Activated B cell treated with CpG ODN at 0.5 μM for 24 hours (primary cell): ENCODE measurements at regions not wholly inside any gene's neighbourhood (a gene's known extent, or its start where the extent isn't known, plus 50 kb on each side); places are given as distances from the start of the nearest gene placed in this dataset.

Experiments used
- ATAC-seq: fragments of 200-7000 bp; cut with Tn5 transposase; one replicate; pipeline ENCODE4 v1.10.0; 2021; ENCODE audit warnings: low read depth, mild to moderate bottlenecking, moderate library complexity
- CTCF ChIA-PET: fragments of 350-600 bp; sonication (Branson Sonifier 250); formaldehyde crosslinking; loops from one replicate; lab custom pipeline; 2021; ENCODE audit warnings: antibody characterized with exemption; lab: Charles Lee
- POLR2A ChIA-PET: fragments of 350-600 bp; sonication (Branson Sonifier 250); formaldehyde crosslinking; loops from one replicate; lab custom pipeline; 2021; ENCODE audit warnings: antibody characterized with exemption; lab: Charles Lee
- DNase-seq: peaks from one replicate; pipeline ENCODE4 v3.0.0; 2022
- H3K27ac Mint-ChIP-seq: one replicate; pipeline ENCODE4 v1.8.0; 2020; ENCODE audit warnings: mixed read lengths
- H3K27me3 Mint-ChIP-seq: one replicate; pipeline ENCODE4 v1.8.0; 2021; ENCODE audit warnings: mixed read lengths
- H3K36me3 Mint-ChIP-seq: one replicate; pipeline ENCODE4 v1.8.0; 2021; ENCODE audit warnings: low read depth, mixed read lengths
- H3K4me1 Mint-ChIP-seq: one replicate; pipeline ENCODE4 v1.8.0; 2021; ENCODE audit warnings: mixed read lengths
- H3K4me3 Mint-ChIP-seq: one replicate; pipeline ENCODE4 v1.8.0; 2020; ENCODE audit warnings: mild to moderate bottlenecking, mixed read lengths
- H3K9me3 Mint-ChIP-seq: one replicate; pipeline ENCODE4 v1.8.0; 2020; ENCODE audit warnings: mixed read lengths
- intact Hi-C: fragments of 100-400 bp; cut with micrococcal nuclease; formaldehyde crosslinking; loops from one replicate; pipeline ENCODE4 v1.15.1; 2024
- TF ChIP-seq, protein P1 (sequence below): fragments of 200-600 bp; IDR thresholded peaks from one replicate; pipeline ENCODE4 v1.8.0; 2022; ENCODE audit warnings: antibody characterized with exemption, mild to moderate bottlenecking

DNA sequence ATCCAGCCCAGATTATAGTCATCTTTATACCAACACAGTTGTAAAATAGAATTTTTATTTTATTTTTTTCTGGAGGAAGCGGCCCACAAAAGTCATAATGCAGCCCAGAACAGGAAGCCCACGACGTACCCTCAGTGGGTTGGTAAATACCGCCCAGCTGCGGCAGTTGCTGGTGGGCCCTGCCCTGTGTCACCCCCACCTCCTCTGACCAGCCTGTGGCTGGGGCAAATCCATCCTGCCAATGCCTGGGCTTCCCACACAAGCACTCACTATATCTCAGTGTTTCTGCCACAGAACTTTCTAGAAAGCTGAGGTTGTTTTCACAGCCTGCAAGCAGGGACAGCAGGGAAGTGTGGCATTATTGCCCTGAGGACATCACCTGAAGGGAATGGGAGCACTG lies 171.4 kb upstream of the GSC start:
- Mint-ChIP-seq H3K4me3 (no peak overlapping the region), H3K27ac (no peak overlapping the region), H3K36me3 (no peaks in the 10 kb centered on the region), H3K4me1 (no peaks in the 10 kb centered on the region), H3K27me3 (no peaks in the 10 kb centered on the region), H3K9me3 (no peaks in the 10 kb centered on the region)
- TF ChIP-seq, protein P1, sequence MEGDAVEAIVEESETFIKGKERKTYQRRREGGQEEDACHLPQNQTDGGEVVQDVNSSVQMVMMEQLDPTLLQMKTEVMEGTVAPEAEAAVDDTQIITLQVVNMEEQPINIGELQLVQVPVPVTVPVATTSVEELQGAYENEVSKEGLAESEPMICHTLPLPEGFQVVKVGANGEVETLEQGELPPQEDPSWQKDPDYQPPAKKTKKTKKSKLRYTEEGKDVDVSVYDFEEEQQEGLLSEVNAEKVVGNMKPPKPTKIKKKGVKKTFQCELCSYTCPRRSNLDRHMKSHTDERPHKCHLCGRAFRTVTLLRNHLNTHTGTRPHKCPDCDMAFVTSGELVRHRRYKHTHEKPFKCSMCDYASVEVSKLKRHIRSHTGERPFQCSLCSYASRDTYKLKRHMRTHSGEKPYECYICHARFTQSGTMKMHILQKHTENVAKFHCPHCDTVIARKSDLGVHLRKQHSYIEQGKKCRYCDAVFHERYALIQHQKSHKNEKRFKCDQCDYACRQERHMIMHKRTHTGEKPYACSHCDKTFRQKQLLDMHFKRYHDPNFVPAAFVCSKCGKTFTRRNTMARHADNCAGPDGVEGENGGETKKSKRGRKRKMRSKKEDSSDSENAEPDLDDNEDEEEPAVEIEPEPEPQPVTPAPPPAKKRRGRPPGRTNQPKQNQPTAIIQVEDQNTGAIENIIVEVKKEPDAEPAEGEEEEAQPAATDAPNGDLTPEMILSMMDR: no peak
- ChIA-PET POLR2A (no interaction called here), CTCF (no interaction called here)
- intact Hi-C loops: no loop called here
- ATAC-seq (no peak), DNase-seq (no peak)

DNA sequence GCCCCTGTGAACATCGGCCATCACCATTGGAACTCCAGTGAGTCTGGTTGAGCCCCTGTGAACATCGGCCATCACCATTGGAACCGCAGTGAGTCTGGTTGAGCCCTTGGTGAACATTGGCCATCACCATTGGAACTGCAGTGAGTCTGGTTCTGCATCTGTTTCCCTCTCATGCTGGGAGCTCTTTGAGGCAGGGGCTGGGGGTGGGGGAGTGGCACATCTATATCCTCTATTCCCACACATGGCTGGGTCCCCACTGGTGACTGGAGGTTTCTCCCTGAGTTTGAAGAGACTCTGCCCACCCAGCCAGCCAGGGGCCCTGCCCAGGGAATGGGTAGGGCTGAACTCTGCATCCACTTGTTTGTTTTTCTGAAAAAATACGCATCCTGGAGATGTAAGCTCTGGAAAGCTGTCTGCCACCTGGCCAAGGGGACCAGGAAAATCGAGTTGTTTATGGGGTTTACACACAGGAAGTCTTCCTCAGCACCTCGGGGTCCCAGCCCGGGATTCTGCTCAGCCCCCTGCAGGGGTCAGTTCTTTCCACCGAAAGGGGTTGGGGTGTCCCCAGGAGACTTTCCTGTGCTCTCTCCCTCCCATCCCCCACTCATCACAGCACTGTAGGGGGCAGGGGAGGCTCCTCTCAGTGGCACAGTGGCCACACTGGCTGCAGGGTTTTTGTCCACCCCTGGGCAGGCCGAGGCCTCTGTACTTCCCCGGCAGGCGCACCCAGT lies 170.5 kb upstream of the GSC start:
- no peak overlapping the region for H3K27ac Mint-ChIP-seq
- ATAC-seq (no peak), DNase-seq (no peak)
- H3K36me3 Mint-ChIP-seq: no peaks in the 10 kb centered on the region
- ChIA-PET POLR2A (no interaction called here), CTCF (no interaction called here)
- TF ChIP-seq, protein P1: no peak
- no peaks in the 10 kb centered on the region for H3K9me3 Mint-ChIP-seq
- H3K4me1 Mint-ChIP-seq: no peaks in the 10 kb centered on the region
- no peaks in the 10 kb centered on the region for H3K27me3 Mint-ChIP-seq
- H3K4me3 Mint-ChIP-seq: no peak overlapping the region
- intact Hi-C loops: no loop called here

DNA sequence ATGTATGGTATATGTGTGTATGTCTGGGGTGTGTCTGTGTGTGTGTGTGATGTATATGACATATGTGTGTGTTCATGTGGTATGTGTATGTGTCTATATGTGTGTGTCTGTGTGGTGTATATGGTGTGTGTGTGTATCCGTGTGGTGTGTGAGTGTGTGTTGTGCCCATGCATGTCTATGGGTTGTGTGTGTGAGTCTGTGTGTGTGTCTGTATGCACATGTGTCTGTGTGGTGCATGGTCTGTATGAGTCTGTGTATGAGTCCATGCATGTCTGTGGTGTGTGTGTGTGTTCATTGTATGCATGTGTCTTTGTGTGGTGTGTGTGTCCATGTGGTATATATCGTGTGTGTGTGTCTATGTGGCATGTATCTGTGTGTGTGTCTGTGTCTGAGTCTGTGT lies 168.1 kb upstream of the GSC start:
- POLR2A ChIA-PET: no interaction called here

DNA sequence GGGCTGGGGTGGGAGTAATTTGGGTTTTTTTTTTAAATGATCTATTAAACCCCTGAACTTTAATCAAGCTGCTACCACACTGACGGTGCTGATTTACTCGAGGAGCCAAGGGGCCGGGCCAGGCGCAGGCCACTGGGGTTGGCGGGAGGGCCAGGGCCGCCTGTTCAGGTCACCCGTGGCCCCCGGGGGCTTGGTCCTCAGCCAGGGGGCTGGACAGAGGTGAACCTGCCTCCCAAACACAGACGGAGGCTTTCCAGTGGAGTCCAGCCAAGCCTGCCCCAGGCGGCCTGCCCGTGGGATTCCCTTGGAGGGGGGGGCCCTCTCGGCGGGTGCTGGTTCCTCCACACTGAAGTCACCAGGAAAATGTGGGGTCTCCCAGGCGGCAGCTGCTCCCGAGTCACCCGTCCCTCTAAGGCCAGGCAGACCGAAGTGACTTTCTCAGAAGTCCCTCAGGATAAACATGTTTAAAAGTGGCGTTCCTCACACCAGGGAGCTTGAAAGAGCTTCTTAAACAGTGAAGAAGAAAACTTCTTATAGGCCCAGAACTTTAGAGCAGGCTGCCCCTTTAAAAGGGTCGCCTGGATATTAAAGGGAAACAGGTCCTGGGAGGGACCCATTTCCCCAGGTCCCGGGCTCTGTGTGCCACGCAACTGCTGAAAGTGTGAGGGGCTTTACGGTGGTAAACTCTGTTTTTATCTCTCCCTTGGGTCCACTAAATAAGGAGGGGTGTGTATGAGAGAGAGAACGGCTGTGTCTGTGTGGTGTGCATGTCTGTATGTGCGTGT lies 167.2 kb upstream of the GSC start:
- ChIA-PET POLR2A (no interaction called here), CTCF (no interaction called here)
- no peaks in the 10 kb centered on the region for H3K9me3 Mint-ChIP-seq
- no peaks in the 10 kb centered on the region for H3K36me3 Mint-ChIP-seq
- H3K4me3 Mint-ChIP-seq: no peak overlapping the region
- intact Hi-C loops: no loop called here
- H3K27me3 Mint-ChIP-seq: no peaks in the 10 kb centered on the region
- H3K27ac Mint-ChIP-seq: no peak overlapping the region
- ATAC-seq (no peak), DNase-seq (no peak)
- TF ChIP-seq, protein P1: no peak
- no peaks in the 10 kb centered on the region for H3K4me1 Mint-ChIP-seq

More for the DNA sequence above, 168.1 kb upstream of the GSC start:
- intact Hi-C loops: no loop called here
- no peaks in the 10 kb centered on the region for H3K36me3 Mint-ChIP-seq
- TF ChIP-seq, protein P1: no peak
- ATAC-seq (no peak), DNase-seq (no peak)
- no peaks in the 10 kb centered on the region for H3K27me3 Mint-ChIP-seq
- no peaks in the 10 kb centered on the region for H3K4me1 Mint-ChIP-seq
- CTCF ChIA-PET: no interaction called here
- H3K27ac Mint-ChIP-seq: no peak overlapping the region
- no peaks in the 10 kb centered on the region for H3K9me3 Mint-ChIP-seq
- no peak overlapping the region for H3K4me3 Mint-ChIP-seq

DNA sequence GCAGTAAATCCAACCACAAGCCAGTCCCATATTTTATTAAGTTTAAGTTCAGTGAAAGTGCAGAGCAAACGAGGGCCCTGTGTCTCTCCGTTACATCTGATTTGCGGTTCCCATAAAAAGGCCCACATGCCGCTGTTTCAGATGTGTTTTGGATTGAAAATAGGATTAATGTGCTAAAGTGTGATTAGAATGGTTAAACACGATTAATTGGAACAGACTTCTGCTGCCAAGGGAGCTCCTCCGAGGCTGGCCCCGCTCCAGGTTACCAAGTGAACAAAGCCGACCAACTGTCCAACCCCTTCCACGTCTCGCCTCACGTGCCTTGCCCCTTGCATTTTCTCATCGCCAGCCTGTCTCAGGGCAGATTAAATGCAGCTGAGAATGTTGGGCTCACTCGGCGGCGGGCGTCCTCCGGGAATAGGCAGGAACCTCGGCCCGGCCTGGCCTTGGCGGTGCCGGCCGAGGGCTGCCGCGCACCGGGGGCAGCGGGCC lies 166.5 kb upstream of the GSC start:
- TF ChIP-seq, protein P1: no peak
- no peak for DNase-seq
- H3K9me3 Mint-ChIP-seq: no peaks in the 10 kb centered on the region
- H3K4me3 Mint-ChIP-seq: no peak overlapping the region
- intact Hi-C loops: no loop called here
- ChIA-PET POLR2A (no interaction called here), CTCF (no interaction called here)
- H3K27me3 Mint-ChIP-seq: no peaks in the 10 kb centered on the region
- H3K36me3 Mint-ChIP-seq: no peaks in the 10 kb centered on the region
- H3K27ac Mint-ChIP-seq: no peak overlapping the region
- no peaks in the 10 kb centered on the region for H3K4me1 Mint-ChIP-seq
- no peak for ATAC-seq
